Keratinocyte (primary cell): ENCODE measurements at regions not wholly inside any gene's neighbourhood (a gene's known extent, or its start where the extent isn't known, plus 50 kb on each side); places are given as distances from the start of the nearest gene placed in this dataset.

Experiments used
- CTCF ChIP-seq, 3 experiments: IDR thresholded peaks in 1 of 3; conservative IDR thresholded peaks in 1 of 3; optimal IDR thresholded peaks in 1 of 3; 2 replicates in 2 of 3; 3 replicates in 1 of 3; pipeline versions ENCODE3 to v1.5.1; 2011; ENCODE audit warnings: low read length in 3 of 3, mild to moderate bottlenecking in 3 of 3, moderate library complexity in 2 of 3, control low read depth in 1 of 3, inconsistent platforms in 1 of 3; ENCODE audit not compliant: insufficient read depth in 2 of 3; ENCODE audit errors: extremely low read depth in 1 of 3
- EZH2 ChIP-seq: IDR thresholded peaks from one replicate; pipeline ENCODE4 v1.6.1; 2012; ENCODE audit warnings: inconsistent platforms, mild to moderate bottlenecking, low read length, moderate library complexity

- TF ChIP-seq CTCF (optimal IDR thresholded peaks at IDR 0.05 in 1 of 3, IDR thresholded peaks at IDR 0.05 in 1 of 3, conservative IDR thresholded peaks at IDR 0.05 in 1 of 3; ENCODE audit: extremely low read depth in 1 of 3, insufficient read depth in 2 of 3, low read length in 3 of 3) (no peak), EZH2 (no peak)
Observed at GRCh38 chr4:116515959-116516358, 569.4 kb downstream of the TRAM1L1 start.
